Liver (tissue), 8 donors: ENCODE measurements at regions not wholly inside any gene's neighbourhood (a gene's known extent, or its start where the extent isn't known, plus 50 kb on each side); places are given as distances from the start of the nearest gene placed in this dataset.
"Not testable (repeated sequence)": the region's sequence is repeated elsewhere in the genome, so short reads cannot be mapped to it uniquely, and the experiment has no call there.

ENCODE experiments used
- DNase-seq: peaks from one replicate; pipeline ENCODE4 v3.0.0-alpha.2; 2017; ENCODE audit warnings: low spot score
- H3K27ac ChIP-seq, 2 donors: one replicate each; pipeline ENCODE4 v1.7.0; 2013; ENCODE audit warnings: inconsistent platforms in 2 of 2, low read length in 2 of 2, control low read depth in 1 of 2, low read depth in 1 of 2, mild to moderate bottlenecking in 1 of 2
- H3K27me3 ChIP-seq, 4 donors: one replicate each; pipeline versions ENCODE4 v1.6.1 to v1.7.0; 2013; ENCODE audit warnings: low read length in 3 of 4, inconsistent platforms in 1 of 4, mild to moderate bottlenecking in 1 of 4, moderate library complexity in 1 of 4; ENCODE audit not compliant: control insufficient read depth in 4 of 4, insufficient read depth in 4 of 4
- H3K36me3 ChIP-seq, 4 donors: one replicate each; pipeline versions ENCODE4 v1.6.1 to v1.7.0; 2013; ENCODE audit warnings: low read length in 3 of 4, mild to moderate bottlenecking in 3 of 4, low read depth in 1 of 4, moderate library complexity in 1 of 4; ENCODE audit not compliant: control insufficient read depth in 4 of 4, insufficient read depth in 3 of 4
- H3K4me1 ChIP-seq, 4 donors: one replicate each; pipeline versions ENCODE4 v1.6.1 to v1.7.0; 2013; ENCODE audit warnings: low read length in 3 of 4, mild to moderate bottlenecking in 3 of 4, moderate library complexity in 1 of 4; ENCODE audit not compliant: control insufficient read depth in 4 of 4, insufficient read depth in 4 of 4
- H3K4me3 ChIP-seq, 3 donors: one replicate each; pipeline versions ENCODE4 v1.6.1 to v1.7.0; 2013; ENCODE audit warnings: low read length in 3 of 3, control low read depth in 1 of 3, low read depth in 1 of 3, mild to moderate bottlenecking in 1 of 3
- H3K9ac ChIP-seq, 2 donors: one replicate each; pipeline ENCODE4 v1.7.0; 2013; ENCODE audit warnings: low read length in 2 of 2, mild to moderate bottlenecking in 2 of 2, moderate library complexity in 2 of 2, control low read depth in 1 of 2, low read depth in 1 of 2
- H3K9me3 ChIP-seq, 4 donors: one replicate each; pipeline versions ENCODE4 v1.6.1 to v1.7.0; 2013; ENCODE audit warnings: low read length in 3 of 4; ENCODE audit not compliant: control insufficient read depth in 4 of 4
- ATF3 ChIP-seq: IDR thresholded peaks from 2 replicates; pipeline ENCODE4 v1.6.1; 2016; ENCODE audit warnings: antibody characterized with exemption
- CTCF ChIP-seq: fragments of 150-350 bp; IDR thresholded peaks from 2 replicates; pipeline ENCODE4 v1.5.1; 2017; ENCODE audit warnings: improper control_type of control experiment, low read depth, low read length; ENCODE audit not compliant: missing input control
- EGR1 ChIP-seq, 2 donors: IDR thresholded peaks; 2 replicates each; pipeline ENCODE4 v1.6.1; 2016 to 2018; ENCODE audit warnings: antibody characterized with exemption in 2 of 2, low read depth in 2 of 2
- FOXA1 ChIP-seq: IDR thresholded peaks from 2 replicates; pipeline ENCODE4 v1.6.1; 2016; ENCODE audit warnings: antibody characterized with exemption
- FOXA2 ChIP-seq: IDR thresholded peaks from 2 replicates; pipeline ENCODE4 v1.6.1; 2016; ENCODE audit warnings: antibody characterized with exemption
- GABPA ChIP-seq, 2 donors: IDR thresholded peaks in 1 of 2; conservative IDR thresholded peaks in 1 of 2; 2 replicates each; pipeline ENCODE4 v1.6.1; 2016; ENCODE audit warnings: antibody characterized with exemption in 2 of 2, mild to moderate bottlenecking in 1 of 2, moderate library complexity in 1 of 2
- HNF4G ChIP-seq: IDR thresholded peaks from 2 replicates; pipeline ENCODE4 v1.6.1; 2016; ENCODE audit warnings: antibody characterized with exemption
- JUND ChIP-seq, 2 donors: IDR thresholded peaks; 2 replicates each; pipeline ENCODE4 v1.6.1; 2016; ENCODE audit warnings: antibody characterized with exemption in 2 of 2
- MAX ChIP-seq: IDR thresholded peaks from 2 replicates; pipeline ENCODE4 v1.6.1; 2016; ENCODE audit warnings: antibody characterized with exemption
- RAD21 ChIP-seq, 2 donors: IDR thresholded peaks; 2 replicates each; pipeline ENCODE4 v1.6.1; 2016; ENCODE audit warnings: antibody characterized with exemption in 2 of 2, mild to moderate bottlenecking in 2 of 2
- RXRA ChIP-seq, 2 donors: IDR thresholded peaks; 2 replicates each; pipeline ENCODE4 v1.6.1; 2017 to 2018; ENCODE audit warnings: antibody characterized with exemption in 2 of 2, mild to moderate bottlenecking in 1 of 2
- SP1 ChIP-seq: IDR thresholded peaks from 2 replicates; pipeline ENCODE4 v1.6.1; 2018; ENCODE audit warnings: antibody characterized with exemption, mild to moderate bottlenecking
- TAF1 ChIP-seq: conservative IDR thresholded peaks from 2 replicates; pipeline ENCODE4 v1.6.1; 2016; ENCODE audit warnings: antibody characterized with exemption, mild to moderate bottlenecking
- YY1 ChIP-seq: IDR thresholded peaks from 2 replicates; pipeline ENCODE4 v1.6.1; 2016; ENCODE audit warnings: antibody characterized with exemption, mild to moderate bottlenecking
- WGBS: extraction: QIAGEN DNeasy Blood & Tissue Kit; methylation state at CpG from one replicate; pipeline ENCODE4 v1.1.7; 2013; 5-methylcytosine and 5-hydroxymethylcytosine counted together
- TF ChIP-seq, protein P1 (sequence below): IDR thresholded peaks from 2 replicates; pipeline ENCODE4 v1.6.1; 2016; ENCODE audit warnings: antibody characterized with exemption, mild to moderate bottlenecking
- donor health status: healthy.
- donor health status: healthy.
- donor health status: healthy.
- donor health status: healthy.
- donor health status: healthy.

- 89% methylated on average over 1 of the region's 1 CpG for WGBS
- Histone ChIP-seq H3K27ac (no peak overlapping the region), H3K9ac (no peak overlapping the region), H3K9me3 (peaks cover 0 to 2% (median 0%) of the 10 kb centered on the region in 4 donors), H3K27me3 (no peaks in the 10 kb centered on the region), H3K4me1 (no peaks in the 10 kb centered on the region), H3K4me3 (no peak overlapping the region), H3K36me3 (no peaks in the 10 kb centered on the region)
- DNase-seq = no peak
- TF ChIP-seq GABPA (IDR thresholded peaks at IDR 0.05 in 1 of 2, conservative IDR thresholded peaks at IDR 0.05 in 1 of 2) = no peak
- no peak for TF ChIP-seq SP1
- no peak for TF ChIP-seq JUND (IDR thresholded peaks at IDR 0.05)
- TF ChIP-seq YY1 = no peak
- TF ChIP-seq FOXA2 = no peak
- no peak for TF ChIP-seq RXRA (IDR thresholded peaks at IDR 0.05)
- no peak for TF ChIP-seq FOXA1
Observed at GRCh38 chr7:42561797-42562196, 324.8 kb upstream of the GLI3 start.

DNA sequence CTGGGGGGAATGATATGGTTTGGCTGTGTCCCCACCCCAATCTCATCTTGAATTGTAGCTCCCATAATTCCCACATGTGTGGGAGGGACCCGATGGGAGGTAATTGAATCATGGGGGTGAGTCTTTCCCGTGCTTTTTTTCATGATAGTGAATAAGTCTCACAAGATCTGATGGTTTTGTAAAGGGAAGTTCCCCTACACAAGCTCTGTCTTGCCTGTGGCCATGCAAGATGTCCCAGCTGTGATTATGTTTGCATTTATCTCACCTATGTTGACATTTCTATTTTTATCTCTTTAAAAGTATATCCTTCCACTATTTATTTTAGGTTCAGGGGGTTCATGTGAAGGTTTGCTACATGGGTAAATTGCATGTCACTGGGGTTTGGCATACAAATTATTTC is 323.9 kb upstream of the GLI3 start:
- Histone ChIP-seq H3K27me3 (no peaks in the 10 kb centered on the region), H3K9me3 (peaks cover 0 to 2% (median 0%) of the 10 kb centered on the region in 4 donors), H3K4me1 (no peaks in the 10 kb centered on the region), H3K36me3 (no peaks in the 10 kb centered on the region), H3K9ac (no peak overlapping the region), H3K27ac (no peak overlapping the region), H3K4me3 (no peak overlapping the region)
- no peak for DNase-seq
- TF ChIP-seq FOXA2 = no peak
- TF ChIP-seq RXRA (IDR thresholded peaks at IDR 0.05) = no peak
- no peak for TF ChIP-seq SP1
- no peak for TF ChIP-seq CTCF
- no peak for TF ChIP-seq ATF3
- no peak for TF ChIP-seq FOXA1
- no peak for TF ChIP-seq MAX
- no peak for TF ChIP-seq EGR1 (IDR thresholded peaks at IDR 0.05; ENCODE audit: low read depth in 2 of 2)
- no peak for TF ChIP-seq TAF1
- TF ChIP-seq HNF4G = no peak
- TF ChIP-seq YY1 = no peak
- TF ChIP-seq RAD21 (IDR thresholded peaks at IDR 0.05) = no peak
- 75% methylated on average over 2 of the region's 2 CpGs for WGBS

GRCh38 chr7:42554932-42555331 is 317.9 kb upstream of the GLI3 start:
- WGBS = 89% methylated on average over 2 of the region's 2 CpGs
- H3K27me3 ChIP-seq, H3K27ac ChIP-seq, H3K9me3 ChIP-seq, H3K4me1 ChIP-seq, H3K4me3 ChIP-seq, DNase-seq, H3K9ac ChIP-seq, H3K36me3 ChIP-seq: not testable (repeated sequence)

DNA sequence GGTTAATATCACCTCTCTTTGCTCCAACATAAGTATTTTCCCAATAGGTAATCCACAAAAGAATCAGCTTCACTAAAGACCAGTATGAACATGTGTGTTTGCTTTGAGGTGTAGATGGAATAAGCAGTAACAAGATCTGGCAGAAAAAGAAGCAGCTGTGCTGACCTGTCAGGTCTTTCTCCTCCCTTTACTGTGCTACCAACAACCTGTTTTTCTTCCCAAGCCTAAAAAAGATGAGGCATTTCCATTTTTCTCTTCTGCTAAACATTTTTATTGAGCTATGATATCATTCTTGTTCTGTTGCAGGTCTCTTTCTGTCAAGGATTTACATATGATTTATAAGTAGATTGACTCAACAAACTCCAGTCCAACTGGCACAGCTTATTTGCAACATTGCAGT is 315.2 kb upstream of the GLI3 start:
- no peaks in the 10 kb centered on the region for H3K36me3 ChIP-seq
- no peaks in the 10 kb centered on the region for H3K27me3 ChIP-seq
- no peak overlapping the region for H3K4me3 ChIP-seq
- DNase-seq = no peak
- H3K4me1 ChIP-seq = no peaks in the 10 kb centered on the region
- H3K9ac ChIP-seq = no peak overlapping the region
- H3K9me3 ChIP-seq = peaks cover 3 to 6% (median 3%) of the 10 kb centered on the region in 4 donors
- H3K27ac ChIP-seq = no peak overlapping the region
- no peak for TF ChIP-seq RXRA (IDR thresholded peaks at IDR 0.05)
- TF ChIP-seq TAF1 = no peak
- TF ChIP-seq FOXA1 = no peak
- no peak for TF ChIP-seq FOXA2
- TF ChIP-seq, protein P1, sequence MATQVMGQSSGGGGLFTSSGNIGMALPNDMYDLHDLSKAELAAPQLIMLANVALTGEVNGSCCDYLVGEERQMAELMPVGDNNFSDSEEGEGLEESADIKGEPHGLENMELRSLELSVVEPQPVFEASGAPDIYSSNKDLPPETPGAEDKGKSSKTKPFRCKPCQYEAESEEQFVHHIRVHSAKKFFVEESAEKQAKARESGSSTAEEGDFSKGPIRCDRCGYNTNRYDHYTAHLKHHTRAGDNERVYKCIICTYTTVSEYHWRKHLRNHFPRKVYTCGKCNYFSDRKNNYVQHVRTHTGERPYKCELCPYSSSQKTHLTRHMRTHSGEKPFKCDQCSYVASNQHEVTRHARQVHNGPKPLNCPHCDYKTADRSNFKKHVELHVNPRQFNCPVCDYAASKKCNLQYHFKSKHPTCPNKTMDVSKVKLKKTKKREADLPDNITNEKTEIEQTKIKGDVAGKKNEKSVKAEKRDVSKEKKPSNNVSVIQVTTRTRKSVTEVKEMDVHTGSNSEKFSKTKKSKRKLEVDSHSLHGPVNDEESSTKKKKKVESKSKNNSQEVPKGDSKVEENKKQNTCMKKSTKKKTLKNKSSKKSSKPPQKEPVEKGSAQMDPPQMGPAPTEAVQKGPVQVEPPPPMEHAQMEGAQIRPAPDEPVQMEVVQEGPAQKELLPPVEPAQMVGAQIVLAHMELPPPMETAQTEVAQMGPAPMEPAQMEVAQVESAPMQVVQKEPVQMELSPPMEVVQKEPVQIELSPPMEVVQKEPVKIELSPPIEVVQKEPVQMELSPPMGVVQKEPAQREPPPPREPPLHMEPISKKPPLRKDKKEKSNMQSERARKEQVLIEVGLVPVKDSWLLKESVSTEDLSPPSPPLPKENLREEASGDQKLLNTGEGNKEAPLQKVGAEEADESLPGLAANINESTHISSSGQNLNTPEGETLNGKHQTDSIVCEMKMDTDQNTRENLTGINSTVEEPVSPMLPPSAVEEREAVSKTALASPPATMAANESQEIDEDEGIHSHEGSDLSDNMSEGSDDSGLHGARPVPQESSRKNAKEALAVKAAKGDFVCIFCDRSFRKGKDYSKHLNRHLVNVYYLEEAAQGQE = no peak
- TF ChIP-seq ATF3 = no peak
- no peak for TF ChIP-seq MAX
- TF ChIP-seq CTCF = no peak
- no peak for TF ChIP-seq SP1
